IPS-15b (cell line): ENCODE measurements at regions not wholly inside any gene's neighbourhood (a gene's known extent, or its start where the extent isn't known, plus 50 kb on each side); places are given as distances from the start of the nearest gene placed in this dataset.

Source experiments
- H3K27me3 ChIP-seq: one replicate; pipeline ENCODE4 v1.6.1; 2013; ENCODE audit warnings: low read length; ENCODE audit not compliant: control insufficient read depth, insufficient read depth
- H3K36me3 ChIP-seq: one replicate; pipeline ENCODE4 v1.6.1; 2013; ENCODE audit warnings: low read length; ENCODE audit not compliant: control insufficient read depth, insufficient read depth
- H3K4me1 ChIP-seq: one replicate; pipeline ENCODE4 v1.6.1; 2013; ENCODE audit warnings: mild to moderate bottlenecking, low read length; ENCODE audit not compliant: control insufficient read depth, insufficient read depth
- H3K4me3 ChIP-seq: one replicate; pipeline ENCODE4 v1.5.1; 2013; ENCODE audit warnings: low read depth, low read length
- H3K9ac ChIP-seq: one replicate; pipeline ENCODE4 v1.6.1; 2013; ENCODE audit warnings: low read depth, mild to moderate bottlenecking, low read length
- H3K9me3 ChIP-seq: one replicate; pipeline ENCODE4 v1.6.1; 2013; ENCODE audit warnings: mild to moderate bottlenecking, low read length; ENCODE audit not compliant: control insufficient read depth, insufficient read depth

- Histone ChIP-seq H3K9me3 (no peaks in the 10 kb centered on the region), H3K36me3 (no peaks in the 10 kb centered on the region), H3K27me3 (no peaks in the 10 kb centered on the region), H3K9ac (no peak overlapping the region), H3K4me1 (no peaks in the 10 kb centered on the region), H3K4me3 (no peak overlapping the region)
Measured at GRCh38 chr5:167712986-167713585, 578.4 kb upstream of the WWC1 start.

GRCh38 chr5:167713896-167714295 is 577.5 kb upstream of the WWC1 start:
- Histone ChIP-seq H3K27me3 (no peaks in the 10 kb centered on the region), H3K9ac (no peak overlapping the region), H3K4me1 (no peaks in the 10 kb centered on the region), H3K9me3 (no peaks in the 10 kb centered on the region), H3K4me3 (no peak overlapping the region), H3K36me3 (no peaks in the 10 kb centered on the region)

- Histone ChIP-seq H3K4me3 (no peak overlapping the region), H3K9me3 (no peaks in the 10 kb centered on the region), H3K36me3 (no peaks in the 10 kb centered on the region), H3K4me1 (no peaks in the 10 kb centered on the region), H3K27me3 (no peaks in the 10 kb centered on the region), H3K9ac (no peak overlapping the region)
Measured at GRCh38 chr5:167716126-167716775, 575.2 kb upstream of the WWC1 start.

- Histone ChIP-seq H3K27me3 (no peaks in the 10 kb centered on the region), H3K9me3 (no peaks in the 10 kb centered on the region), H3K4me1 (peaks cover 1% of the 10 kb centered on the region), H3K4me3 (no peak overlapping the region), H3K36me3 (no peaks in the 10 kb centered on the region), H3K9ac (no peak overlapping the region)
Measured at GRCh38 chr5:167720259-167720658, 571.2 kb upstream of the WWC1 start.

- H3K27me3 ChIP-seq, result no peaks in the 10 kb centered on the region
- no peaks in the 10 kb centered on the region for H3K9me3 ChIP-seq
- no peaks in the 10 kb centered on the region for H3K36me3 ChIP-seq
- no peak overlapping the region for H3K4me3 ChIP-seq
- peaks cover 6% of the 10 kb centered on the region for H3K4me1 ChIP-seq
- H3K9ac ChIP-seq, result no peak overlapping the region
Measured at GRCh38 chr5:167720676-167721260, 570.7 kb upstream of the WWC1 start.

- H3K4me1 ChIP-seq, result peaks cover 12% of the 10 kb centered on the region
Measured at GRCh38 chr5:167721926-167722440, 569.5 kb upstream of the WWC1 start.

GRCh38 chr5:167723254-167723871 is 568.1 kb upstream of the WWC1 start:
- no peaks in the 10 kb centered on the region for H3K9me3 ChIP-seq
- H3K4me1 ChIP-seq, result peaks cover 12% of the 10 kb centered on the region
- H3K36me3 ChIP-seq, result no peaks in the 10 kb centered on the region
- H3K9ac ChIP-seq, result no peak overlapping the region
- no peaks in the 10 kb centered on the region for H3K27me3 ChIP-seq
- no peak overlapping the region for H3K4me3 ChIP-seq

More at GRCh38 chr5:167721926-167722440, 569.5 kb upstream of the WWC1 start:
- H3K9ac ChIP-seq, result no peak overlapping the region
- H3K4me3 ChIP-seq, result no peak overlapping the region
- no peaks in the 10 kb centered on the region for H3K36me3 ChIP-seq
- no peaks in the 10 kb centered on the region for H3K9me3 ChIP-seq
- no peaks in the 10 kb centered on the region for H3K27me3 ChIP-seq

GRCh38 chr5:167725264-167725663 is 566.2 kb upstream of the WWC1 start:
- peaks cover 12% of the 10 kb centered on the region for H3K4me1 ChIP-seq
- H3K9ac ChIP-seq, result no peak overlapping the region
- H3K9me3 ChIP-seq, result no peaks in the 10 kb centered on the region
- no peaks in the 10 kb centered on the region for H3K27me3 ChIP-seq
- H3K36me3 ChIP-seq, result no peaks in the 10 kb centered on the region
- no peak overlapping the region for H3K4me3 ChIP-seq

- no peaks in the 10 kb centered on the region for H3K9me3 ChIP-seq
- no peak overlapping the region for H3K4me3 ChIP-seq
- no peaks in the 10 kb centered on the region for H3K36me3 ChIP-seq
- H3K9ac ChIP-seq, result no peak overlapping the region
- H3K27me3 ChIP-seq, result no peaks in the 10 kb centered on the region
- H3K4me1 ChIP-seq, result peaks cover 12% of the 10 kb centered on the region
Measured at GRCh38 chr5:167725741-167726140, 565.7 kb upstream of the WWC1 start.

GRCh38 chr5:167726642-167727041 is 564.8 kb upstream of the WWC1 start:
- no peaks in the 10 kb centered on the region for H3K27me3 ChIP-seq

GRCh38 chr5:167730121-167730520 is 561.3 kb upstream of the WWC1 start:
- peaks cover 12% of the 10 kb centered on the region for H3K4me1 ChIP-seq
- no peaks in the 10 kb centered on the region for H3K27me3 ChIP-seq
- H3K4me3 ChIP-seq, result no peak overlapping the region
- H3K9me3 ChIP-seq, result no peaks in the 10 kb centered on the region
- peak overlapping the region; percentile 3 for H3K9ac ChIP-seq
- no peaks in the 10 kb centered on the region for H3K36me3 ChIP-seq

More at GRCh38 chr5:167726642-167727041, 564.8 kb upstream of the WWC1 start:
- H3K4me3 ChIP-seq, result no peak overlapping the region
- no peak overlapping the region for H3K9ac ChIP-seq
- no peaks in the 10 kb centered on the region for H3K9me3 ChIP-seq
- peaks cover 12% of the 10 kb centered on the region for H3K4me1 ChIP-seq
- H3K36me3 ChIP-seq, result no peaks in the 10 kb centered on the region
